ENCODE measurements at regions not wholly inside any gene's neighbourhood (a gene's known extent, or its start where the extent isn't known, plus 50 kb on each side); places are given as distances from the start of the nearest gene placed in this dataset.

- H3K36me3 ChIP-seq, result no peaks in the 10 kb centered on the region
- no peaks in the 10 kb centered on the region for H3K27me3 ChIP-seq
- no peak for DNase-seq (ENCODE audit: low spot score in 2 of 2)
- 94 to 97% methylated on average over 1 of the region's 1 CpG for WGBS, 2 donors
- H3K4me3 ChIP-seq, result no peak overlapping the region
- TF ChIP-seq EP300 (IDR thresholded peaks at IDR 0.05), result no peak
- no peak for TF ChIP-seq CTCF (IDR thresholded peaks at IDR 0.05)
- TF ChIP-seq POLR2A (IDR thresholded peaks at IDR 0.05), result no peak
- no peaks in the 10 kb centered on the region for H3K9me3 ChIP-seq
- no peaks in the 10 kb centered on the region for H3K4me1 ChIP-seq
- no peak overlapping the region for H3K27ac ChIP-seq
Observed at GRCh38 chr18:68462148-68462547, 252.8 kb downstream of the TMX3 start.

- Histone ChIP-seq H3K4me1 (no peaks in the 10 kb centered on the region), H3K27ac (no peak overlapping the region), H3K4me3 (no peak overlapping the region), H3K9me3 (no peaks in the 10 kb centered on the region), H3K27me3 (no peaks in the 10 kb centered on the region), H3K36me3 (no peaks in the 10 kb centered on the region)
- no peak for TF ChIP-seq POLR2A (IDR thresholded peaks at IDR 0.05)
- TF ChIP-seq CTCF (IDR thresholded peaks at IDR 0.05), result no peak
- TF ChIP-seq EP300 (IDR thresholded peaks at IDR 0.05), result no peak
- WGBS, 2 donors, result 42 to 50% methylated on average over 3 of the region's 3 CpGs
- DNase-seq (ENCODE audit: low spot score in 2 of 2), result no peak
Observed at GRCh38 chr18:68461481-68462018, 253.4 kb downstream of the TMX3 start.

DNA sequence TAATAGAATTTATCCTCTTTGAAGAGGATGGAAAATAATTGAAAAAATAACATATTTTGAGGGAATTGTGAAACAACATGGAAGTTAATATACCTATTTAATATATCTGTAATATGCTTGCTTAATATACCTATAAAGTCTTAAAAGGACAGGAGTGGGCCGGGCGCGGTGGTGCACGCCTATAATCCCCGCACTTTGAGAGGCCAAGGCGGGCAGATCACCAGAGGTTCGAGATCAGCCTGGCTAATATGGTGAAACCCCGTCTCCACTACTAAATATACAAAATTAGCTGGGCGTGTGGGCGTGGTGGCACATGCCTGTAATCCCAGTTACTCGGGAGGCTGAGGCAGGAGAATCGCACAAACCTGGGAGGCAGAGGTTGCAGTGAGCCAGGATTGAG lies 254.9 kb downstream of the TMX3 start:
- no peak for DNase-seq (ENCODE audit: low spot score in 2 of 2)
- H3K36me3 ChIP-seq, result no peaks in the 10 kb centered on the region
- H3K27me3 ChIP-seq, result no peaks in the 10 kb centered on the region
- no peak overlapping the region for H3K27ac ChIP-seq
- no peaks in the 10 kb centered on the region for H3K9me3 ChIP-seq
- no peak for TF ChIP-seq EP300 (IDR thresholded peaks at IDR 0.05)
- TF ChIP-seq CTCF (IDR thresholded peaks at IDR 0.05), result no peak
- no peak for TF ChIP-seq POLR2A (IDR thresholded peaks at IDR 0.05)
- no peaks in the 10 kb centered on the region for H3K4me1 ChIP-seq
- no peak overlapping the region for H3K4me3 ChIP-seq
- 92 to 95% methylated on average over 12 of the region's 12 CpGs for WGBS, 2 donors

GRCh38 chr18:68456985-68457384 lies 257.9 kb downstream of the TMX3 start:
- Histone ChIP-seq H3K4me1 (no peaks in the 10 kb centered on the region), H3K4me3 (no peak overlapping the region), H3K27me3 (no peaks in the 10 kb centered on the region), H3K9me3 (peaks cover 0 to 9% (median 0%) of the 10 kb centered on the region in 4 donors), H3K27ac (no peak overlapping the region), H3K36me3 (no peaks in the 10 kb centered on the region)
- TF ChIP-seq EP300 (IDR thresholded peaks at IDR 0.05) (no peak), CTCF (IDR thresholded peaks at IDR 0.05) (no peak), POLR2A (IDR thresholded peaks at IDR 0.05) (no peak)
- WGBS, 2 donors, result 71 to 89% methylated on average over 4 of the region's 4 CpGs
- DNase-seq (ENCODE audit: low spot score in 2 of 2), result no peak

GRCh38 chr18:68455229-68455603 lies 259.7 kb downstream of the TMX3 start:
- no peaks in the 10 kb centered on the region for H3K4me1 ChIP-seq
- no peaks in the 10 kb centered on the region for H3K27me3 ChIP-seq
- H3K36me3 ChIP-seq, result no peaks in the 10 kb centered on the region
- H3K4me3 ChIP-seq, result no peak overlapping the region
- TF ChIP-seq POLR2A (IDR thresholded peaks at IDR 0.05), result no peak
- TF ChIP-seq CTCF (IDR thresholded peaks at IDR 0.05), result no peak
- DNase-seq (ENCODE audit: low spot score in 2 of 2), result no peak
- peaks cover 0 to 9% (median 0%) of the 10 kb centered on the region in 4 donors for H3K9me3 ChIP-seq
- H3K27ac ChIP-seq, result no peak overlapping the region
